SH-SY5Y (cell line): ENCODE measurements at regions not wholly inside any gene's neighbourhood (a gene's known extent, or its start where the extent isn't known, plus 50 kb on each side); places are given as distances from the start of the nearest gene placed in this dataset.

ENCODE experiments used
- GATA2 ChIP-seq: IDR thresholded peaks from 2 replicates; pipeline ENCODE4 v1.6.1; 2011; ENCODE audit warnings: mild to moderate bottlenecking, low read depth, low read length
- GATA3 ChIP-seq: IDR thresholded peaks from 2 replicates; pipeline ENCODE4 v1.6.1; 2011; ENCODE audit warnings: low read depth, mild to moderate bottlenecking, low read length, moderate library complexity

DNA sequence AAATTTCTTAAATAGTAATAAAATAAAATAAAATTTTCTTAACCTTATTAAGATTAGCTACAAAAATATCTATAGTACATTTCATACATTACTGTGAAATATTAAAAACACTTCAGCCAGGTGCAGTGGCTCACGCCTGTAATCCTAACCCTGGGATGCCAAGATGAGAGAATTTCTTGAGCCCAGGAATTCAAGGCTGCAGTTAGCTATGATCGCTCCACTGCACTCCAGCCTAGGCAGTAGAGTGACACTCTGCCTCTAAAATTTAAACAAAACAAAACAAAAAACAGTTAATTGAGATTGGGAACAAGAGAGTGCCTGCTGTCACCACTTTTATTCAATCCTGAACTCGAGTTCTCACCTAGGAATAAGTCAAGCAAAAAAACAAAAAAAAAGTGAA lies 95.0 kb upstream of the CPNE8 start:
- TF ChIP-seq GATA2: no peak
- no peak for TF ChIP-seq GATA3

- TF ChIP-seq GATA3 (no peak), GATA2 (no peak)
These were observed 93.6 kb upstream of the CPNE8 start for GRCh38 chr12:38998887-38999482.

- TF ChIP-seq GATA2 (no peak), GATA3 (no peak)
These were observed 89.9 kb upstream of the CPNE8 start for GRCh38 chr12:38995249-38995648.

DNA sequence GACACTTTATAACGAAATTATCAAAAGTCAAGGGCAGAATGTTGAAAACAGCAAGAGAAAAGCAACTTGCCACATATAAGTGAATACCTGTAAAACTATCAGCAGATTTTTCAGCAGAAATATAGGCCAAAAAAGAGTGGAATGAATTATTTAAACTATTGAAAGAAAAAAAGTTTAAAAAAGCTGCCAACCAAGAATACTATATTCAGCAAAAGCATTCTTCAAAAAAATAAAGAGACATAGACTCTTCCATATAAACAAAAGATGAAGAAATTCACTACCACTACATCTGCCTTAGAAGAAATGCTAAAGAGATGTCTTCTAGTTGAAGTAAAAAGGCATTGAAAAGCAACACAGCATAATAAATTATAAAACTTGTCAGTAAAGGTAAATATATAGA lies 80.6 kb upstream of the CPNE8 start:
- TF ChIP-seq GATA2 (no peak), GATA3 (no peak)

GRCh38 chr12:38984388-38984787 lies 79.0 kb upstream of the CPNE8 start:
- no peak for TF ChIP-seq GATA3
- TF ChIP-seq GATA2: no peak

DNA sequence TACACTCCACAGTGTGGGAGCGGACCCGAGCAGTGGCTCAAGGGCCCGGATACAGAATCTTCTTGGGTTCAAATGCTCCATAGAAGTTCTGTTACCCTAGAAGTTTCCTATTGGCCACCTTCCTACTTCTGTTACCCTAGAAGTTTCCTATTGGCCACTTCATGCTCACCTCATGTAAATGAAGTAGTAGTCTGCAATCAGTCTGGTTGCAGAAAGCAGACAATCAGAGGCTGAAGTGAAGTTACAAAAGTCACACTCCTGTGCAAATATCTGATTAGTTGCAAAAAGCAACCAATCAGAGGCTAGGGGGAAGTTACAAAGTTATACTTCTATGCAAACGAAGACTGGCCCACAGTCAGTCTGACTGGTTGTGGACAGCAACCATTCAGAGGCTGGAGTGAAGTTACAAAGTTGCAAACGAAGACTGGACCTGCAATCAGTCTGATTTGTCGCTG lies 77.8 kb upstream of the CPNE8 start:
- TF ChIP-seq GATA3 (no peak), GATA2 (no peak)

GRCh38 chr12:38977132-38977531 lies 71.7 kb upstream of the CPNE8 start:
- no peak for TF ChIP-seq GATA3
- TF ChIP-seq GATA2: no peak

- no peak for TF ChIP-seq GATA2
- no peak for TF ChIP-seq GATA3
These were observed 64.3 kb upstream of the CPNE8 start for GRCh38 chr12:38969706-38970105.

GRCh38 chr12:38961683-38962082 lies 56.3 kb upstream of the CPNE8 start:
- no peak for TF ChIP-seq GATA2
- no peak for TF ChIP-seq GATA3

GRCh38 chr12:38961012-38961411 lies 55.6 kb upstream of the CPNE8 start:
- peak; percentile 81 for TF ChIP-seq GATA3
- TF ChIP-seq GATA2: no peak

DNA sequence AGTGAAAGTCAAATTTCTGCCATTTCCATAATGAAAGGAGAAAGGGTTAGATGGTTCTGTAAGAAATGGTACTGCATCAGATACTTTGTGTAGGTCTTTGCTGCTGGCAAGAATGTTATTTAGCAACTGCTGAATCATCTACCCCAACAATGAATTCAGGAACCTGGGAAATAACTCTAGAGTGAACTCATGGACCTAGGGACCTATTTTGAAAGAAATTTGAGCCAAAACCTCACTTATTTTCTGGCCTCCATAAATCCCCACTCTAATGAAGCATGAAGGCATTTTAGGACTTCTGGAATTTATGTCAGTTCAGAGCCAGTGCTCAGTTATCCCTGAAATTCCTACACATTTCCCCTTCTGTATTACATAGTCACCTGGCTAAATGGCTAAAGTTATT lies 50.9 kb upstream of the CPNE8 start:
- TF ChIP-seq GATA2: no peak
- no peak for TF ChIP-seq GATA3
